GM18499 (cell line): ENCODE measurements at regions not wholly inside any gene's neighbourhood (a gene's known extent, or its start where the extent isn't known, plus 50 kb on each side); places are given as distances from the start of the nearest gene placed in this dataset.
"Not testable (repeated sequence)": the region's sequence is repeated elsewhere in the genome, so short reads cannot be mapped to it uniquely, and the experiment has no call there.

Experiments
- ATAC-seq: cut with Tn5 transposase; IDR thresholded peaks from one replicate; pipeline ENCODE4 v1.9.1; 2021; ENCODE audit warnings: moderate number of reproducible peaks; ENCODE audit not compliant: insufficient read depth, unreplicated experiment

GRCh38 chr2:228543117-228543516, 361.6 kb upstream of the SPHKAP start:
- ATAC-seq: no peak

GRCh38 chr2:228542277-228542676, 360.8 kb upstream of the SPHKAP start:
- ATAC-seq: no peak

GRCh38 chr2:228541789-228542188, 360.3 kb upstream of the SPHKAP start:
- ATAC-seq: no peak

GRCh38 chr2:228540976-228541375, 359.5 kb upstream of the SPHKAP start:
- no peak for ATAC-seq

GRCh38 chr2:228535396-228535795, 353.9 kb upstream of the SPHKAP start:
- no peak for ATAC-seq

- no peak for ATAC-seq
Measured at GRCh38 chr2:228533156-228533555, 351.7 kb upstream of the SPHKAP start.

GRCh38 chr2:228532233-228532632, 350.7 kb upstream of the SPHKAP start:
- no peak for ATAC-seq

- ATAC-seq: no peak
Measured at GRCh38 chr2:228527197-228527881, 345.9 kb upstream of the SPHKAP start.

- no peak for ATAC-seq
Measured at GRCh38 chr2:228526687-228527086, 345.2 kb upstream of the SPHKAP start.

GRCh38 chr2:228522977-228523376, 341.5 kb upstream of the SPHKAP start:
- ATAC-seq: no peak

GRCh38 chr2:228522276-228522675, 340.8 kb upstream of the SPHKAP start:
- ATAC-seq: no peak

GRCh38 chr2:228519561-228519960, 338.1 kb upstream of the SPHKAP start:
- no peak for ATAC-seq

- ATAC-seq: no peak
Measured at GRCh38 chr2:228516019-228516418, 334.5 kb upstream of the SPHKAP start.

- ATAC-seq: not testable (repeated sequence)
Measured at GRCh38 chr2:228513480-228513879, 332.0 kb upstream of the SPHKAP start.

- ATAC-seq: no peak
Measured at GRCh38 chr2:228509021-228509420, 327.5 kb upstream of the SPHKAP start.

- no peak for ATAC-seq
Measured at GRCh38 chr2:228507870-228508269, 326.4 kb upstream of the SPHKAP start.

GRCh38 chr2:228507231-228507824, 325.8 kb upstream of the SPHKAP start:
- no peak for ATAC-seq

- ATAC-seq: no peak
Measured at GRCh38 chr2:228503731-228504130, 322.2 kb upstream of the SPHKAP start.

- ATAC-seq: no peak
Measured at GRCh38 chr2:228493852-228494251, 312.4 kb upstream of the SPHKAP start.

GRCh38 chr2:228479014-228479413, 297.5 kb upstream of the SPHKAP start:
- ATAC-seq: no peak

- no peak for ATAC-seq
Measured at GRCh38 chr2:228474466-228474865, 293.0 kb upstream of the SPHKAP start.

GRCh38 chr2:228469721-228470120, 288.2 kb upstream of the SPHKAP start:
- no peak for ATAC-seq
